NCI-H1930 (cell line): ENCODE measurements at regions not wholly inside any gene's neighbourhood (a gene's known extent, or its start where the extent isn't known, plus 50 kb on each side); places are given as distances from the start of the nearest gene placed in this dataset.

Experiments used
- DNase-seq, 2 experiments: peaks; one replicate each; lab custom pipeline; 2025; lab: John Stamatoyannopoulos, UW

GRCh38 chr12:132439333-132439904 is 50.5 kb upstream of the FBRSL1 start:
- DNase-seq: no peak

- no peak for DNase-seq
Measured at GRCh38 chr12:132438726-132439125, 51.2 kb upstream of the FBRSL1 start.

GRCh38 chr12:132437943-132438700 is 51.8 kb upstream of the FBRSL1 start:
- no peak for DNase-seq

GRCh38 chr12:132437252-132437932 is 52.6 kb upstream of the FBRSL1 start:
- DNase-seq: no peak

GRCh38 chr12:132436791-132437251 is 53.1 kb upstream of the FBRSL1 start:
- no peak for DNase-seq

- DNase-seq: no peak
Measured at GRCh38 chr12:132435486-132436187, 54.3 kb upstream of the FBRSL1 start.

GRCh38 chr12:132433641-132434395 is 56.1 kb upstream of the FBRSL1 start:
- DNase-seq: no peak

- DNase-seq: no peak
Measured at GRCh38 chr12:132432721-132433577, 57.0 kb upstream of the FBRSL1 start.

- no peak for DNase-seq
Measured at GRCh38 chr12:132432126-132432705, 57.7 kb upstream of the FBRSL1 start.

- no peak for DNase-seq
Measured at GRCh38 chr12:132430838-132431774, 58.8 kb upstream of the FBRSL1 start.

GRCh38 chr12:132429946-132430643 is 59.9 kb upstream of the FBRSL1 start:
- DNase-seq: no peak

GRCh38 chr12:132429602-132429945 is 60.4 kb upstream of the FBRSL1 start:
- no peak for DNase-seq

GRCh38 chr12:132428936-132429601 is 60.9 kb upstream of the FBRSL1 start:
- DNase-seq: no peak

GRCh38 chr12:132427999-132428935 is 61.7 kb upstream of the FBRSL1 start:
- no peak for DNase-seq

- no peak for DNase-seq
Measured at GRCh38 chr12:132427174-132427768, 62.7 kb upstream of the FBRSL1 start.

GRCh38 chr12:132426349-132427173 is 63.4 kb upstream of the FBRSL1 start:
- no peak for DNase-seq
